NCI-H128 (cell line): ENCODE measurements at regions not wholly inside any gene's neighbourhood (a gene's known extent, or its start where the extent isn't known, plus 50 kb on each side); places are given as distances from the start of the nearest gene placed in this dataset.
"Not testable (repeated sequence)": the region's sequence is repeated elsewhere in the genome, so short reads cannot be mapped to it uniquely, and the experiment has no call there.

Experiments
- DNase-seq: peaks from one replicate; lab custom pipeline; 2025; ENCODE audit not compliant: unreplicated experiment; lab: John Stamatoyannopoulos, UW

GRCh38 chr6:8644306-8644705 is 209.0 kb upstream of the SLC35B3 start:
- DNase-seq: no peak

GRCh38 chr6:8642854-8643253 is 207.5 kb upstream of the SLC35B3 start:
- no peak for DNase-seq

- DNase-seq: no peak
Measured at GRCh38 chr6:8642131-8642530, 206.8 kb upstream of the SLC35B3 start.

GRCh38 chr6:8639928-8640649 is 204.7 kb upstream of the SLC35B3 start:
- DNase-seq: no peak

GRCh38 chr6:8637896-8638597 is 202.7 kb upstream of the SLC35B3 start:
- no peak for DNase-seq

- DNase-seq: no peak
Measured at GRCh38 chr6:8633762-8634161, 198.4 kb upstream of the SLC35B3 start.

GRCh38 chr6:8628736-8629135 is 193.4 kb upstream of the SLC35B3 start:
- DNase-seq: no peak

GRCh38 chr6:8628063-8628462 is 192.7 kb upstream of the SLC35B3 start:
- no peak for DNase-seq

- DNase-seq: no peak
Measured at GRCh38 chr6:8627085-8627861, 191.9 kb upstream of the SLC35B3 start.

- DNase-seq: no peak
Measured at GRCh38 chr6:8624665-8625064, 189.3 kb upstream of the SLC35B3 start.

- DNase-seq: no peak
Measured at GRCh38 chr6:8623441-8623840, 188.1 kb upstream of the SLC35B3 start.

- DNase-seq: no peak
Measured at GRCh38 chr6:8619853-8620252, 184.5 kb upstream of the SLC35B3 start.

- not testable (repeated sequence) for DNase-seq
Measured at GRCh38 chr6:8619408-8619807, 184.1 kb upstream of the SLC35B3 start.

- no peak for DNase-seq
Measured at GRCh38 chr6:8608737-8609136, 173.4 kb upstream of the SLC35B3 start.

- DNase-seq: no peak
Measured at GRCh38 chr6:8589941-8590729, 154.8 kb upstream of the SLC35B3 start.

- no peak for DNase-seq
Measured at GRCh38 chr6:8588176-8588575, 152.8 kb upstream of the SLC35B3 start.

- no peak for DNase-seq
Measured at GRCh38 chr6:8583291-8583690, 147.9 kb upstream of the SLC35B3 start.

- DNase-seq: no peak
Measured at GRCh38 chr6:8579372-8579771, 144.0 kb upstream of the SLC35B3 start.

GRCh38 chr6:8578006-8578405 is 142.7 kb upstream of the SLC35B3 start:
- DNase-seq: no peak

GRCh38 chr6:8574749-8575468 is 139.6 kb upstream of the SLC35B3 start:
- DNase-seq: no peak
